Right lobe of liver (tissue), 6 donors: ENCODE measurements at regions not wholly inside any gene's neighbourhood (a gene's known extent, or its start where the extent isn't known, plus 50 kb on each side); places are given as distances from the start of the nearest gene placed in this dataset.

Experiments
- ATAC-seq, 4 donors: fragments of 200-7000 bp; cut with Tn5 transposase; one replicate each; pipeline ENCODE4 v1.9.1; 2020; ENCODE audit warnings: mild to moderate bottlenecking in 4 of 4, moderate library complexity in 4 of 4
- DNase-seq, 3 donors: peaks; one replicate each; pipeline ENCODE4 v3.0.0-alpha.2; 2020
- H3K27ac ChIP-seq, 3 donors: fragments of 200-600 bp; one replicate each; pipeline ENCODE4 v1.8.0; 2022
- H3K27me3 ChIP-seq, 2 donors: fragments of 200-600 bp; one replicate each; pipeline ENCODE4 v1.8.0; 2022
- H3K36me3 ChIP-seq, 4 donors: fragments of 200-600 bp; sonication (generic) in 1 of 4; one replicate each; pipeline versions ENCODE4 v1.5.1 to v1.8.0; 2017 to 2022; ENCODE audit warnings: control low read depth in 1 of 4
- H3K4me1 ChIP-seq, 4 donors: fragments of 200-600 bp; sonication (generic) in 1 of 4; one replicate each; pipeline versions ENCODE4 v1.5.1 to v1.8.0; 2017 to 2022; ENCODE audit warnings: control low read depth in 1 of 4
- H3K4me3 ChIP-seq, 3 donors: fragments of 200-600 bp; one replicate each; pipeline ENCODE4 v1.8.0; 2022
- H3K9me3 ChIP-seq, 4 donors: fragments of 200-600 bp; sonication (generic) in 1 of 4; one replicate each; pipeline versions ENCODE4 v1.5.1 to v1.8.0; 2017 to 2022; ENCODE audit warnings: control low read depth in 1 of 4
- CTCF ChIP-seq, 4 donors: fragments of 200-600 bp in 3 of 4; fragments of 450-650 bp in 1 of 4; IDR thresholded peaks; one replicate each; pipeline versions ENCODE4 v1.5.1 to v1.8.0; 2016 to 2022; ENCODE audit warnings: antibody characterized with exemption in 4 of 4, mild to moderate bottlenecking in 2 of 4
- POLR2A ChIP-seq: fragments of 450-650 bp; IDR thresholded peaks from one replicate; pipeline ENCODE4 v1.6.1; 2017; ENCODE audit warnings: antibody characterized with exemption, mild to moderate bottlenecking
- whole genome bisulfite sequencing: methylation state at CpG from one replicate; pipeline ENCODE4 v1.1.6; 2018; ENCODE audit warnings: low coverage, low lambda C conversion rate; ENCODE audit not compliant: insufficient coverage; ENCODE audit errors: missing lambda C conversion rate; 5-methylcytosine and 5-hydroxymethylcytosine counted together
- intact Hi-C, 2 donors: fragments of 100-400 bp; cut with DNase I; formaldehyde crosslinking; loops; one replicate each; pipeline versions ENCODE4 v1.11.2 to v1.14.1; 2022
- donor health status: DM: no; HTN: yes; CAD: no.
- donor health status: DM: no; HTN: no; CAD: no.
- donor health status: DM: no; HTN: no; CAD: no.
- donor health status: DM: no; HTN: yes; CAD: no.
- donor health status: DM: no; HTN: yes; CAD: no.

DNA sequence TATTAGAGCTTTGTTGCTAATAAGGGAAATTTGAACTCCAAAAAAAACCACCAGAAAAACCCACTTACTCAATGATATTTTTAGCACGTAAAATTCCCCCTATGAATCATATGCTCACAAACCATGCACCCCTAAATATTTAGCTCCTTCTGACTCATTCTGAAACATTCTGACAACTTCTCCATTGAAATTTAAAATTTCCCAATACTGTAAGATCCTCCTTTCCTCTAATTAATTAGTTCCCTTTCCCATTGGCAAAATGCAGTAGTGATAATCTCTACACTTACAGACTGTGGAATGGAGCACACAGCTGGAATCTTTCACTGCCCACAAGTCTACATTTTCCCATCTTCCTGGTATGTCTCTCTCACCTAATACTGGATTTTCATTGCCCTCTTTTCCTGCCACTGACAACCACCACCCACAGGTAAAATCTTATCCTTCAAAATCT, 215.8 kb upstream of the ACVR2A start:
- peak in 1 of 4 donors; percentile 22 for ATAC-seq
- Histone ChIP-seq H3K4me1 (no peaks in the 10 kb centered on the region), H3K27me3 (no peaks in the 10 kb centered on the region), H3K27ac (no peak overlapping the region), H3K9me3 (no peaks in the 10 kb centered on the region), H3K36me3 (no peaks in the 10 kb centered on the region), H3K4me3 (no peak overlapping the region)
- DNase-seq, result no peak
- intact Hi-C loops, result no loop called here
- TF ChIP-seq POLR2A, result no peak
- TF ChIP-seq CTCF (IDR thresholded peaks at IDR 0.05), result no peak
- 41% methylated on average over 1 of the region's 1 CpG for WGBS

DNA sequence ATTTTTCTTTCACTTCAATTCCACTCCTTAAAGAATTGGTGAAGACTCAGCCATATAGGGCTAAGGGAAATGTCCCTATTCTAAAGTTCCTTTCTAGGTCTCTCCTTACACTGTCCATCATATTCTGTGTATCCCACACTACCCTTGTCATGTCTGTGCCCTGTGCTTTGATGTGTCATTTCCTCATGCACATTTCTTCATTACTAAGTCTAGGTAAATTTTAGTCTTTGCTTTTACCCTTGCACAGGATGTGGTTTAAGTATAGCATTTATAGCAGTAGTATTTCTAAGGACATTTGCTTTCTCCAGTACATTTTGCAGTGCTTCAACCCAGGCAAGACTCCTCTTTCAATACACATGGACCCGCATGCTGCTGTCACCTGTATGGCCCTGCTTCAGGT, 221.5 kb upstream of the ACVR2A start:
- Histone ChIP-seq H3K36me3 (no peaks in the 10 kb centered on the region), H3K4me1 (no peaks in the 10 kb centered on the region), H3K27me3 (no peaks in the 10 kb centered on the region), H3K9me3 (no peaks in the 10 kb centered on the region), H3K4me3 (no peak overlapping the region), H3K27ac (no peak overlapping the region)
- 62% methylated on average over 1 of the region's 1 CpG for WGBS
- intact Hi-C loops, result no loop called here
- DNase-seq (no peak), ATAC-seq (no peak)
- TF ChIP-seq CTCF (IDR thresholded peaks at IDR 0.05), result no peak

DNA sequence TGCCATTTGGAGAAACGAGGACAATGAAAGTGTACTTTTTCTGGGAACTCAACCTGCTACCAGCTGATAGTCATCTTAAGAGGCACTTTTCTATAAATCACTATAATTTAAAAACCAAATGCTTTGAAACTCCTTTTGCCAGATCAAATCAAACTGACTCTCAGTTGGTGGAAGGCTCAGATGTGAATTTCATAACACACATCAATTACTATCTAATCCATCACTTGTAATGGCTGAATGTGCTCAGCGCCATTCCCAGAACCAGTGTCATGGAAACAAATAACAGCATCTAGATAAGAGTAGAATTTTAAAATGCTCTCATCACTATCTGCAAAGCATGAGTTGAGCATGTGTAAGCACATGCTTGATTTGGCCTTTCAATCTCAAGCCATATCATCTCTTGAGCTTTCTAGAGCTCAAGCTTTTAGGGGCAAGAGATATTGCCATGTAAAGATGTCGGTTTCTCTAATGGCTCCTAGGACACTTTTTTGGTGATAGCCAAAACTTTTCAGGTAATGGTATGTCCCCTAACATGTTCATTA, 223.1 kb upstream of the ACVR2A start:
- TF ChIP-seq POLR2A (no peak), CTCF (IDR thresholded peaks at IDR 0.05) (no peak)
- H3K4me3 ChIP-seq, result no peak overlapping the region
- no peaks in the 10 kb centered on the region for H3K27me3 ChIP-seq
- DNase-seq (no peak), ATAC-seq (no peak)
- no peak overlapping the region for H3K27ac ChIP-seq
- no peaks in the 10 kb centered on the region for H3K9me3 ChIP-seq
- no peaks in the 10 kb centered on the region for H3K36me3 ChIP-seq
- intact Hi-C loops, result no loop called here
- 75% methylated on average over 3 of the region's 3 CpGs for WGBS
- no peaks in the 10 kb centered on the region for H3K4me1 ChIP-seq

DNA sequence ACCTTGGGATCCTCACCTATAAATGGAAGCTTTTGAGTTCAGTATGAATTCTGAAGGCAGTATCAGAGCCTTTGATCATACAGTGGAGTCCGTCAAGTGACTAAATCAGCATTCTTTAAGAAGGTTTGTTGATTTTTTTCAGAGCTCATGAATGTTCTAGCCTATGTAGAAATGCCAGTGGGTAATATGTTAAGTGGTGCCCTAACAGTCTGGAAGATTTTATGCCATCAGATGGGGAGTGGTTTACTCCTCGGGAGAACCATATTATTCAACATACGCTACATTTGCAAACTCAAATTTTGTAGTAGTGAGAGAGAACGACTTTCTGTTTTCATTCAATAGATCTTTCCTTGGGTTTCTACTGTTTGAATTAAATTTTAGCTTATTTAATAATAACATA, 225.0 kb upstream of the ACVR2A start:
- Histone ChIP-seq H3K27ac (no peak overlapping the region), H3K4me3 (no peak overlapping the region), H3K27me3 (no peaks in the 10 kb centered on the region), H3K9me3 (no peaks in the 10 kb centered on the region), H3K36me3 (no peaks in the 10 kb centered on the region), H3K4me1 (no peaks in the 10 kb centered on the region)
- 80% methylated on average over 4 of the region's 4 CpGs for WGBS
- intact Hi-C loops, result no loop called here
- ATAC-seq, result no peak
- TF ChIP-seq POLR2A (no peak), CTCF (IDR thresholded peaks at IDR 0.05) (no peak)
- DNase-seq, result no peak

DNA sequence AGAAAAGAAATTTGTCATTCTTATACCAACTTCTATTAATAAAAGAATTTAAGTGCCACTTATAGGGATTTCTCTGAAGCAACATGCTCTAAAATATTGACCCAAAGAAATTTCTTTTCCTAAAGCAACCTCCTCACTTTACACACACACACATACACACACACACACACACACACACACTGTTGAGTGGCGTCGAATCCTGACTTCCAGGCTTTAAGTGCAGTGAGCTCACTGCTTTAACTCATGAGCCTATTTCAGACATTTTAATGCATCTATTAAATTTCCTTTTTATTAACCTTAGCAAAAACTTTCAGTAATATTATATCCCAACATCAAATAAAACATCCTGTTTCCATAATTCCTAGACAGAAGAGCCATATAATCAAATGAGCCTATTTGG, 229.1 kb upstream of the ACVR2A start:
- no peak overlapping the region for H3K27ac ChIP-seq
- H3K27me3 ChIP-seq, result no peaks in the 10 kb centered on the region
- no peak overlapping the region for H3K4me3 ChIP-seq
- no peaks in the 10 kb centered on the region for H3K9me3 ChIP-seq
- H3K36me3 ChIP-seq, result no peaks in the 10 kb centered on the region
- DNase-seq (no peak), ATAC-seq (no peak)
- WGBS, result 82% methylated on average over 2 of the region's 2 CpGs
- H3K4me1 ChIP-seq, result no peaks in the 10 kb centered on the region
- TF ChIP-seq POLR2A (no peak), CTCF (IDR thresholded peaks at IDR 0.05) (no peak)
- intact Hi-C loops, result no loop called here
